ENCODE measurements at regions not wholly inside any gene's neighbourhood (a gene's known extent, or its start where the extent isn't known, plus 50 kb on each side); places are given as distances from the start of the nearest gene placed in this dataset.

GRCh38 chrX:94721386-94721785 lies 1047.4 kb downstream of the FAM133A start:
- H3K36me3 ChIP-seq, result no peaks in the 10 kb centered on the region
- WGBS, 5 donors, result 76 to 87% (median 81%) methylated on average over 2 of the region's 2 CpGs

GRCh38 chrX:94722578-94722977 lies 1048.6 kb downstream of the FAM133A start:
- no peaks in the 10 kb centered on the region for H3K36me3 ChIP-seq
- no peaks in the 10 kb centered on the region for H3K9me3 ChIP-seq
- no peaks in the 10 kb centered on the region for H3K4me1 ChIP-seq
- H3K4me3 ChIP-seq, result no peak overlapping the region
- 70 to 91% (median 86%) methylated on average over 3 of the region's 3 CpGs for WGBS, 5 donors
- DNase-seq, result no peak
- peaks cover 0 to 3% (median 0%) of the 10 kb centered on the region in 7 donors for H3K27me3 ChIP-seq (replicated peaks in 1 of 7)
- intact Hi-C loops (cut with DNase I; ENCODE audit: low total_unique reads), result no loop called here
- no peak for TF ChIP-seq POLR2AphosphoS5 (IDR thresholded peaks at IDR 0.05)
- H3K27ac ChIP-seq, result no peak overlapping the region

More at GRCh38 chrX:94721386-94721785, 1047.4 kb downstream of the FAM133A start:
- Histone ChIP-seq H3K4me3 (no peak overlapping the region), H3K27ac (no peak overlapping the region), H3K9me3 (no peaks in the 10 kb centered on the region), H3K27me3 (replicated peaks in 1 of 7) (peaks cover 0 to 3% (median 0%) of the 10 kb centered on the region in 7 donors), H3K4me1 (no peaks in the 10 kb centered on the region)
- intact Hi-C loops (cut with DNase I; ENCODE audit: low total_unique reads), result no loop called here
- DNase-seq, result no peak
- no peak for TF ChIP-seq POLR2A (IDR thresholded peaks at IDR 0.05)
- no peak for TF ChIP-seq CTCF (IDR thresholded peaks at IDR 0.05 in 8 of 11, conservative IDR thresholded peaks at IDR 0.05 in 3 of 11)

- 80 to 88% (median 85%) methylated on average over 3 of the region's 3 CpGs for WGBS, 5 donors
- TF ChIP-seq POLR2AphosphoS5 (IDR thresholded peaks at IDR 0.05) (no peak), CTCF (IDR thresholded peaks at IDR 0.05 in 8 of 11, conservative IDR thresholded peaks at IDR 0.05 in 3 of 11) (no peak), POLR2A (IDR thresholded peaks at IDR 0.05) (no peak)
- Histone ChIP-seq H3K36me3 (no peaks in the 10 kb centered on the region), H3K4me3 (no peak overlapping the region), H3K9me3 (no peaks in the 10 kb centered on the region), H3K27ac (no peak overlapping the region), H3K27me3 (replicated peaks in 1 of 7) (peaks cover 0 to 7% (median 0%) of the 10 kb centered on the region in 7 donors), H3K4me1 (no peaks in the 10 kb centered on the region)
- intact Hi-C loops (cut with DNase I; ENCODE audit: low total_unique reads), result no loop called here
- no peak for DNase-seq
Observed at GRCh38 chrX:94742772-94743171, 1068.8 kb downstream of the FAM133A start.

- Histone ChIP-seq H3K36me3 (no peaks in the 10 kb centered on the region), H3K4me3 (no peak overlapping the region), H3K27ac (no peak overlapping the region), H3K9me3 (no peaks in the 10 kb centered on the region), H3K27me3 (replicated peaks in 1 of 7) (peaks cover 0 to 7% (median 0%) of the 10 kb centered on the region in 7 donors), H3K4me1 (no peaks in the 10 kb centered on the region)
- intact Hi-C loops (cut with DNase I; ENCODE audit: low total_unique reads), result no loop called here
- TF ChIP-seq POLR2AphosphoS5 (IDR thresholded peaks at IDR 0.05) (no peak), CTCF (IDR thresholded peaks at IDR 0.05 in 8 of 11, conservative IDR thresholded peaks at IDR 0.05 in 3 of 11) (no peak), POLR2A (IDR thresholded peaks at IDR 0.05) (no peak)
- no peak for DNase-seq
Observed at GRCh38 chrX:94743478-94743877, 1069.5 kb downstream of the FAM133A start.

GRCh38 chrX:94744786-94745185 lies 1070.8 kb downstream of the FAM133A start:
- no peak for DNase-seq
- H3K27me3 ChIP-seq (replicated peaks in 1 of 7), result peaks cover 0 to 7% (median 0%) of the 10 kb centered on the region in 7 donors
- no peak overlapping the region for H3K27ac ChIP-seq
- TF ChIP-seq POLR2A (IDR thresholded peaks at IDR 0.05), result no peak
- TF ChIP-seq POLR2AphosphoS5 (IDR thresholded peaks at IDR 0.05), result no peak
- TF ChIP-seq CTCF (IDR thresholded peaks at IDR 0.05 in 8 of 11, conservative IDR thresholded peaks at IDR 0.05 in 3 of 11), result no peak
- H3K4me1 ChIP-seq, result no peaks in the 10 kb centered on the region
- intact Hi-C loops (cut with DNase I; ENCODE audit: low total_unique reads), result no loop called here
- 75 to 87% (median 79%) methylated on average over 3 of the region's 3 CpGs for WGBS, 5 donors
- H3K4me3 ChIP-seq, result no peak overlapping the region
- no peaks in the 10 kb centered on the region for H3K9me3 ChIP-seq
- no peaks in the 10 kb centered on the region for H3K36me3 ChIP-seq

All from spleen (tissue), 11 donors.